ENCODE measurements at regions not wholly inside any gene's neighbourhood (a gene's known extent, or its start where the extent isn't known, plus 50 kb on each side); places are given as distances from the start of the nearest gene placed in this dataset.

- Histone ChIP-seq H4K20me1 (ENCODE audit: insufficient read depth, low read length) (no peaks in the 10 kb centered on the region), H3K27me3 (ENCODE audit: insufficient read depth, low read length) (no peaks in the 10 kb centered on the region), H3K4me1 (ENCODE audit: insufficient read depth, low read length, severe bottlenecking) (no peaks in the 10 kb centered on the region), H3K4me2 (ENCODE audit: low read length) (no peak overlapping the region), H3K4me3 (ENCODE audit: low read depth, low read length, poor library complexity, severe bottlenecking) (no peak overlapping the region), H3K36me3 (ENCODE audit: insufficient read depth, low read length) (no peaks in the 10 kb centered on the region), H3K79me2 (ENCODE audit: insufficient read depth, low read length) (no peaks in the 10 kb centered on the region), H3K9ac (ENCODE audit: low read length) (no peak overlapping the region), H3K27ac (ENCODE audit: low read depth, low read length, poor library complexity, severe bottlenecking) (no peak overlapping the region), H3F3A (ENCODE audit: insufficient read depth, low read length) (no peaks in the 10 kb centered on the region), H3K9me2 (ENCODE audit: low read depth, low read length) (no peaks in the 10 kb centered on the region), H3K9me3 (ENCODE audit: low read length) (no peaks in the 10 kb centered on the region), H2AFZ (ENCODE audit: low read length) (no peak overlapping the region)
- no peak for TF ChIP-seq EZH2 (IDR thresholded peaks at IDR 0.05; ENCODE audit: borderline replicate concordance, low read length)
Measured at GRCh38 chr6:145055567-145055966, 679.8 kb downstream of the EPM2A start.

DNA sequence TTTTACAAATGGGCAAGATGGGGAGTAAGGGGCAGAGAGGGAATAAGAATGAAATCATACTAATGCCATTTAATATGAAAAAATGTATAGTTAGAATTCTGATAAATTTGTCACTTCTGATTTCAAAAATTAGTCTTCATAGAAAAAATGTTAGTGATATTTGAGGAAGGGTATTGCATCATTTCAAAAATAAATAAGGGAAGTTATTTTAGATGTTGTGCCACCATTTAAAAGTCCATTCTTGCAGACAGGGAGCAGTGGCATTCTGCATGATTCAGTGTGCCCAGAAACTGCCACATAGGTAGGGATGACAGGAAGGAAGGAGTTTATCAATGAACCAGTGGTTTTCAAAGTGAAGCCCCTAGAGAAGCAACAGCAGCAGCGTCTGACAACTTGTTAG, 674.6 kb downstream of the EPM2A start:
- Histone ChIP-seq H3K9ac (ENCODE audit: low read length) (no peak overlapping the region), H3K79me2 (ENCODE audit: insufficient read depth, low read length) (no peaks in the 10 kb centered on the region), H3K4me3 (ENCODE audit: low read depth, low read length, poor library complexity, severe bottlenecking) (no peak overlapping the region), H3K9me3 (ENCODE audit: low read length) (no peaks in the 10 kb centered on the region), H3K27me3 (ENCODE audit: insufficient read depth, low read length) (no peaks in the 10 kb centered on the region), H3K36me3 (ENCODE audit: insufficient read depth, low read length) (no peaks in the 10 kb centered on the region), H2AFZ (ENCODE audit: low read length) (no peak overlapping the region), H3K4me2 (ENCODE audit: low read length) (no peak overlapping the region), H3K4me1 (ENCODE audit: insufficient read depth, low read length, severe bottlenecking) (no peaks in the 10 kb centered on the region), H3F3A (ENCODE audit: insufficient read depth, low read length) (no peaks in the 10 kb centered on the region), H3K9me2 (ENCODE audit: low read depth, low read length) (no peaks in the 10 kb centered on the region), H3K27ac (ENCODE audit: low read depth, low read length, poor library complexity, severe bottlenecking) (no peak overlapping the region), H4K20me1 (ENCODE audit: insufficient read depth, low read length) (no peaks in the 10 kb centered on the region)
- TF ChIP-seq EZH2 (IDR thresholded peaks at IDR 0.05; ENCODE audit: borderline replicate concordance, low read length) (no peak), CTCF (IDR thresholded peaks at IDR 0.05; ENCODE audit: low read length) (no peak)

- Histone ChIP-seq H3K9me3 (ENCODE audit: low read length) (no peaks in the 10 kb centered on the region), H3K27ac (ENCODE audit: low read depth, low read length, poor library complexity, severe bottlenecking) (no peak overlapping the region), H3K27me3 (ENCODE audit: insufficient read depth, low read length) (no peaks in the 10 kb centered on the region), H3K4me3 (ENCODE audit: low read depth, low read length, poor library complexity, severe bottlenecking) (no peak overlapping the region), H2AFZ (ENCODE audit: low read length) (no peak overlapping the region), H3K4me2 (ENCODE audit: low read length) (no peak overlapping the region), H3K79me2 (ENCODE audit: insufficient read depth, low read length) (no peaks in the 10 kb centered on the region), H3K4me1 (ENCODE audit: insufficient read depth, low read length, severe bottlenecking) (no peaks in the 10 kb centered on the region), H4K20me1 (ENCODE audit: insufficient read depth, low read length) (no peaks in the 10 kb centered on the region), H3K36me3 (ENCODE audit: insufficient read depth, low read length) (no peaks in the 10 kb centered on the region), H3F3A (ENCODE audit: insufficient read depth, low read length) (no peaks in the 10 kb centered on the region), H3K9me2 (ENCODE audit: low read depth, low read length) (no peaks in the 10 kb centered on the region), H3K9ac (ENCODE audit: low read length) (no peak overlapping the region)
- TF ChIP-seq CTCF (IDR thresholded peaks at IDR 0.05; ENCODE audit: low read length) = no peak
- TF ChIP-seq EZH2 (IDR thresholded peaks at IDR 0.05; ENCODE audit: borderline replicate concordance, low read length) = no peak
Measured at GRCh38 chr6:145063091-145063490, 672.2 kb downstream of the EPM2A start.

DNA sequence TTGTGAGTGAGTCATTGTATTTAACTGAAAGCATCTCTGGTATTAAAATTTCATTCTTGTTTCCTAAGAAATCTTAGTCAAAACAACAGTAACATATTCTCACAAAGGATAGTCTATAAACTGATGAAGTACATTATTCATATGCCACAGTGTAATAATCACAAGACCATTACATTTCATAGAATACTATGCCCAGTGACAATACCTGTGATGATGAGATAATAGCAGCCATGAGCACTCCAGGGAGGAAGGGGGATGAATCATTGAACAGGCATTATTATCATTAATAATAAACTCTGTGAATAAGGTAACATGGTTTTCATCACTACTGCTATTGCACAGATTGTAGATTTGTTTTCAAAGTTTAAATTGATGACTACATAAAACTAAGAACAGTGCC, 667.9 kb downstream of the EPM2A start:
- Histone ChIP-seq H4K20me1 (ENCODE audit: insufficient read depth, low read length) (no peaks in the 10 kb centered on the region), H3K9me2 (ENCODE audit: low read depth, low read length) (no peaks in the 10 kb centered on the region), H3F3A (ENCODE audit: insufficient read depth, low read length) (no peaks in the 10 kb centered on the region), H3K4me3 (ENCODE audit: low read depth, low read length, poor library complexity, severe bottlenecking) (no peak overlapping the region), H3K4me1 (ENCODE audit: insufficient read depth, low read length, severe bottlenecking) (no peaks in the 10 kb centered on the region), H2AFZ (ENCODE audit: low read length) (no peak overlapping the region), H3K79me2 (ENCODE audit: insufficient read depth, low read length) (no peaks in the 10 kb centered on the region), H3K9me3 (ENCODE audit: low read length) (no peaks in the 10 kb centered on the region), H3K4me2 (ENCODE audit: low read length) (no peak overlapping the region), H3K27ac (ENCODE audit: low read depth, low read length, poor library complexity, severe bottlenecking) (no peak overlapping the region), H3K27me3 (ENCODE audit: insufficient read depth, low read length) (no peaks in the 10 kb centered on the region), H3K36me3 (ENCODE audit: insufficient read depth, low read length) (no peaks in the 10 kb centered on the region), H3K9ac (ENCODE audit: low read length) (no peak overlapping the region)
- TF ChIP-seq EZH2 (IDR thresholded peaks at IDR 0.05; ENCODE audit: borderline replicate concordance, low read length) = no peak
- no peak for TF ChIP-seq CTCF (IDR thresholded peaks at IDR 0.05; ENCODE audit: low read length)

Data from OCI-LY1 (cell line).